ENCODE measurements at regions not wholly inside any gene's neighbourhood (a gene's known extent, or its start where the extent isn't known, plus 50 kb on each side); places are given as distances from the start of the nearest gene placed in this dataset.

DNA sequence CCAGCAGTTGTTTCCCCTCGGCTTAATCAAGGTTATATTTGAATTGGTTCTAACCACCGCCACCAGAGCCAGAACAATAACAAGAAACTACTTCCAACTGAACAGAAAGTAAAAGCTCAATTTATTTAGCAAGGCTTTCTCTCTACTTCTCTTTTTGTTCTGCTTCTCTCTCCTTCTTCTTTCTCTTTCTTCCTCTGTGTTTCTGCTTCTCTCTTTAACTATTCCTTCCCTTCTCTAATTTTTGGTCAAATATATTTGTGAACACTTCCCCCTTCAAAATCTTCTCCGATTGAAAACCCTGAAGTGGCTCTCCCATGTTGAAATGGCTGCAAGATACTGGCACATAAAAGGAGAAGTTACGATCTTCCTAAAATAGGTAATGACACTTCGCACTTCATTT lies 1195.9 kb upstream of the PRKX start:
- Histone ChIP-seq H3K27me3 (ENCODE audit: control insufficient read depth, insufficient read depth, low read length) (no peaks in the 10 kb centered on the region), H3K4me1 (ENCODE audit: control insufficient read depth, insufficient read depth, low read length) (no peaks in the 10 kb centered on the region), H3K9ac (ENCODE audit: low read length) (no peak overlapping the region), H3K36me3 (ENCODE audit: control insufficient read depth, insufficient read depth, low read length) (no peaks in the 10 kb centered on the region), H3K27ac (ENCODE audit: low read depth, low read length) (no peak overlapping the region), H3K4me3 (ENCODE audit: low read length) (no peak overlapping the region)

DNA sequence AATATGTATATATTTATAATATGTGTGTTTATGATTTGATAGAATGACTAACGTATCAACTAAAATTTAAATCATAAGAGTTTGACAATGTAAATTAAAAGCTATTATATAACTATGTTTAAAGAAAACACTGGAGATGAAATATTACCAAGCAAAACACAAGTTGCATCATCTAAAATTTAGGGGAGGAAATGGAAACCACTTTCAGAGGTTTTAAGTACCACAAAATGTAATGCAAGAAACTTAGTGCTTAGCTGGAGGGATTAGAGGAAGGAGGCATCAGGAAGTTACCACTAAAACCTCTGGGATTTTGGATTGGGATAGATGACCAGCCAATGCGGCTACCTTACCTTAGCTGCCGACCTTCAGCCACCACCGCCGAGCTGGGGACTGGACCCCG lies 1192.1 kb upstream of the PRKX start:
- Histone ChIP-seq H3K27me3 (ENCODE audit: control insufficient read depth, insufficient read depth, low read length) (no peaks in the 10 kb centered on the region), H3K4me3 (ENCODE audit: low read length) (no peak overlapping the region), H3K27ac (ENCODE audit: low read depth, low read length) (no peak overlapping the region), H3K4me1 (ENCODE audit: control insufficient read depth, insufficient read depth, low read length) (no peaks in the 10 kb centered on the region), H3K36me3 (ENCODE audit: control insufficient read depth, insufficient read depth, low read length) (no peaks in the 10 kb centered on the region), H3K9ac (ENCODE audit: low read length) (no peak overlapping the region)

DNA sequence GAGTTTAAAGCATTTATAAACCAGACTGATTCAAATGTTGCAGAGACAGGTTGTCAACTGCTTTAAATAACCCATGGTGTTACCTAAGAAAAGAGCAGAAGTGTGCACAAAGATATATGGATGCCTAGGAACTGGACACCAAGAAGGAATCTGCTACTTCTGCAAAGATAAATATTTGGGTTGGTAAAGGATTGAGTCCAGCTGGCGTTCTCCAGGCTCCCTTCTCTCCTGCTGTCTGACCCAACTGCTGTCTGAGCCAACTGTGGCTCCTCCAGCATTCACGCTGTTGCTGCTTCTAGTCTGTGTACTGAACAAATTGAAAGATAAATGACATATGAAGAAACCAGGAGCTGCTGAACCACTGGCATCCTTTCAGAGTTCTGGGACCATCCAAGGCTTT lies 1167.8 kb upstream of the PRKX start:
- no peaks in the 10 kb centered on the region for H3K27me3 ChIP-seq (ENCODE audit: control insufficient read depth, insufficient read depth, low read length)
- H3K27ac ChIP-seq (ENCODE audit: low read depth, low read length): no peak overlapping the region
- H3K4me3 ChIP-seq (ENCODE audit: low read length): no peak overlapping the region
- H3K4me1 ChIP-seq (ENCODE audit: control insufficient read depth, insufficient read depth, low read length): no peaks in the 10 kb centered on the region
- H3K36me3 ChIP-seq (ENCODE audit: control insufficient read depth, insufficient read depth, low read length): no peaks in the 10 kb centered on the region
- H3K9ac ChIP-seq (ENCODE audit: low read length): no peak overlapping the region

DNA sequence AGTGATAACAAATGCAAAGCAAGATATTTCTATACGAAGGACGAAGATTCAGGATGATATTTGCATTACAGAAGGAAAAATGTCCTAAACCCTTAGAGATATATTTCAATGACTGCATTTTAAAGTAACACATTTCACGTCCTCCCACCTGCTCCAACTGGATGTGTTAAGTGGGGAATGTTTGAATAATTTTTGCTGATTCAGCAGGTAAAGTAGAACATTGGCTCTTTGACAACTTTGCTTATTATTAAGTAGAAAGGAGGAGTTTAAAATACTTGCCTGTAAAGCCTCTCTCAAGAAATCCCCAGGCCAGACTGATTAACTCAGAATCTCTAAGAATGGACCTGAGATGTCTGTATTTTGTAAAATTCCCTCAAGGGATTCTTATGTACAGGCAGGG lies 1165.2 kb upstream of the PRKX start:
- no peaks in the 10 kb centered on the region for H3K4me1 ChIP-seq (ENCODE audit: control insufficient read depth, insufficient read depth, low read length)
- no peak overlapping the region for H3K9ac ChIP-seq (ENCODE audit: low read length)
- no peak overlapping the region for H3K27ac ChIP-seq (ENCODE audit: low read depth, low read length)
- no peaks in the 10 kb centered on the region for H3K36me3 ChIP-seq (ENCODE audit: control insufficient read depth, insufficient read depth, low read length)
- no peaks in the 10 kb centered on the region for H3K27me3 ChIP-seq (ENCODE audit: control insufficient read depth, insufficient read depth, low read length)
- H3K4me3 ChIP-seq (ENCODE audit: low read length): no peak overlapping the region

DNA sequence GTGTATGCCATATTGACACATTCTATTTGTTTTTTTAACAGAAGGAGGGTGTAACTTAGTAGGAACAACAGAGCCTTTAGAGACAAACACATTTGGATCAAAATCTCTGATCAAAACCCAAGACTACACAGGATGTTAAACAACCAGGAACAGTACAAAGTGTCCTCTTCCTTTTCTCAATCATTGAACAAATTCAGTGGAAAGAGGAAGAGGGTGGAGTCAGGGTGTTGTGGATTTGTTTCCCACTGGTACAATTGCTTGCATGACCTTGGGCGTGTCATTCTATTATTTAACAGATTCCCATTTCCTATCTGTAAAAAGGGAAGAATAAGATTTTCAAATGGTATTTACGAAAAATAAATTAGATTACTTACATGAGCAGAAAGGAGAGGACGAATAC lies 1162.8 kb upstream of the PRKX start:
- no peaks in the 10 kb centered on the region for H3K36me3 ChIP-seq (ENCODE audit: control insufficient read depth, insufficient read depth, low read length)
- no peak overlapping the region for H3K27ac ChIP-seq (ENCODE audit: low read depth, low read length)
- no peaks in the 10 kb centered on the region for H3K4me1 ChIP-seq (ENCODE audit: control insufficient read depth, insufficient read depth, low read length)
- H3K27me3 ChIP-seq (ENCODE audit: control insufficient read depth, insufficient read depth, low read length): no peaks in the 10 kb centered on the region
- no peak overlapping the region for H3K4me3 ChIP-seq (ENCODE audit: low read length)
- no peak overlapping the region for H3K9ac ChIP-seq (ENCODE audit: low read length)

DNA sequence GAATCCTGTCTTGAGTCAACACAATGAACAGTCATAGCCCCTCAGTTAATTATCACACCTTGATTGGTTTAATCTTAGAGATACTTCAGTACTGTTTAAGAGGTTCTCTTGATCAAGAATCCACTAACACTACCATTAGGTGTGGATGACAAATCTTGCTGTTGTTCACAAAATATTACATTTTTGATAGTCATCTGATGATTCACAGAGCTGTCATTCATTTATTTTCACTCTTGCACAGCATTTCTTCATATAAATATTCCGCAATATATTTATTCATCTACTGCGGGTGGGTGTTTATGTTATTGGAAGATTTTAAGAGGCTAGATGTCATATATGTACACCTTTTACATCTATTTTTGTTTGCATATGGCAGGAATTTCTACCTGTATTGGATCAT lies 1138.1 kb upstream of the PRKX start:
- Histone ChIP-seq H3K4me3 (ENCODE audit: low read length) (no peak overlapping the region), H3K36me3 (ENCODE audit: control insufficient read depth, insufficient read depth, low read length) (no peaks in the 10 kb centered on the region), H3K27me3 (ENCODE audit: control insufficient read depth, insufficient read depth, low read length) (no peaks in the 10 kb centered on the region), H3K4me1 (ENCODE audit: control insufficient read depth, insufficient read depth, low read length) (no peaks in the 10 kb centered on the region), H3K9ac (ENCODE audit: low read length) (no peak overlapping the region), H3K27ac (ENCODE audit: low read depth, low read length) (no peak overlapping the region)

DNA sequence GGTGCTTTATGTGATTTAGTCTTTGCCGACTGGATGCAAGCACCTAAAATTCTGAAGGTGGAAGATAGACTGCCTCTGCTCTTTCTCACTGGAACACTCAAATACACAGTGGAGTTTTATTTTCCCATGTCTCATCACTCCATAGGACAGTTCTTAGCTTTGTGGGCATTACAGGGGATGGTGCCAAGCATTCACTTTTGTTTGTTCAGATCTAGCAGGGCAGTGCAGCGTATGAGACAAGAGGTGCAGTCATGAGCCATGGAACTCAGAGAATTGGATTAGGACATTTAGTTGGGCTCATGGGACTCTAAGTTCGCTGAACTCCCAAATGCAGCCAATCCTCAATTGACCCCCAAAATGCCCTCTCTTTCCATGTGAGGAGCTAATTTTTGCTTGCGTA lies 1136.9 kb upstream of the PRKX start:
- no peaks in the 10 kb centered on the region for H3K36me3 ChIP-seq (ENCODE audit: control insufficient read depth, insufficient read depth, low read length)

DNA sequence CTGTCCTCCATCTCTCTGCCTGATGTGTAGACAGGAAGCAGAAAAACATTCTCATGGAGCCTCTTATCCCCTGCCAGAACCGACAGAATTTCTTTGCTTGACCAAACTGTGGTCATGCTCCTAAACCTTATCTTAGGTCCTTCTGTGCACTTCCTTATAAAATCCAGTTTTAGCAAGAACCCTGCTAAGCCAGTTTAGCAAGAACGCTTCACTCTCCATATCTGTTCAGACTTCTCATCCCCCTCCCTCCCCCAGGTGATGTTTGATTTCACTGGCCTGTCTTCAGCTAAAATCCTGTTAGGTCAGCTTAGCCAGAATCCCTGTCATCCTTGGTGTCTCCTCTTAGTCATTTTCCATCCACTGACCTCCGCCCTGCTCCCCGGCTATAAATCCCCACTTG lies 1130.9 kb upstream of the PRKX start:
- Histone ChIP-seq H3K27ac (ENCODE audit: low read depth, low read length) (no peak overlapping the region), H3K9ac (ENCODE audit: low read length) (no peak overlapping the region), H3K4me3 (ENCODE audit: low read length) (no peak overlapping the region), H3K4me1 (ENCODE audit: control insufficient read depth, insufficient read depth, low read length) (no peaks in the 10 kb centered on the region), H3K27me3 (ENCODE audit: control insufficient read depth, insufficient read depth, low read length) (no peaks in the 10 kb centered on the region), H3K36me3 (ENCODE audit: control insufficient read depth, insufficient read depth, low read length) (no peaks in the 10 kb centered on the region)

More for the DNA sequence above, 1136.9 kb upstream of the PRKX start:
- no peak overlapping the region for H3K4me3 ChIP-seq (ENCODE audit: low read length)
- H3K27me3 ChIP-seq (ENCODE audit: control insufficient read depth, insufficient read depth, low read length): no peaks in the 10 kb centered on the region
- H3K4me1 ChIP-seq (ENCODE audit: control insufficient read depth, insufficient read depth, low read length): no peaks in the 10 kb centered on the region
- H3K9ac ChIP-seq (ENCODE audit: low read length): no peak overlapping the region
- no peak overlapping the region for H3K27ac ChIP-seq (ENCODE audit: low read depth, low read length)

DNA sequence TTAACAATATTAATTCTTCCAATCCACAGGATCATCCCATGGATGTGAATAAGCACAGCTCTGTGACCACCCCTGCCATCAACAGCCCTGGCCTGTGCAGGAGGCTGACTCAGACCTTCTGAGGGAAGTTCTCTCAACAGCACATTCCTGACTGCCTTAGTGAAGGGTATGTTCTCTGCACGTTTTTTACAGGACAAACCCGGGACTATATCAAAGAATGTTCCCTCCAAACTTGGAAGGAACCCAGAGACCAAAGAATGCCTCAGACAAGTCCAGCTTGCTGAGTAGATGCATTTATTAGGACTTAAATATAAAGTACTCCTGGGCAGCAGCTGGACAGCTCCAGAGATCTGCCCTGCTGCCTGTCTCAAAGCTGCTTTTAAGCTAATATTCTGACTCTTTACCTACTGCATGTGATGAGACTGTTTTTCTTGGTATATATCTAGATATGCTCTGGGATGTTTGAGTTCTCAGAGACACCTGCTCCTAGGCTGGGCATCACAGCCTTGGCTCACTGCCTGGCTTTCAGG lies 1127.8 kb upstream of the PRKX start:
- H3K9ac ChIP-seq (ENCODE audit: low read length): no peak overlapping the region
- no peak overlapping the region for H3K4me3 ChIP-seq (ENCODE audit: low read length)
- H3K36me3 ChIP-seq (ENCODE audit: control insufficient read depth, insufficient read depth, low read length): no peaks in the 10 kb centered on the region
- H3K27me3 ChIP-seq (ENCODE audit: control insufficient read depth, insufficient read depth, low read length): no peaks in the 10 kb centered on the region
- H3K4me1 ChIP-seq (ENCODE audit: control insufficient read depth, insufficient read depth, low read length): no peaks in the 10 kb centered on the region
- no peak overlapping the region for H3K27ac ChIP-seq (ENCODE audit: low read depth, low read length)

DNA sequence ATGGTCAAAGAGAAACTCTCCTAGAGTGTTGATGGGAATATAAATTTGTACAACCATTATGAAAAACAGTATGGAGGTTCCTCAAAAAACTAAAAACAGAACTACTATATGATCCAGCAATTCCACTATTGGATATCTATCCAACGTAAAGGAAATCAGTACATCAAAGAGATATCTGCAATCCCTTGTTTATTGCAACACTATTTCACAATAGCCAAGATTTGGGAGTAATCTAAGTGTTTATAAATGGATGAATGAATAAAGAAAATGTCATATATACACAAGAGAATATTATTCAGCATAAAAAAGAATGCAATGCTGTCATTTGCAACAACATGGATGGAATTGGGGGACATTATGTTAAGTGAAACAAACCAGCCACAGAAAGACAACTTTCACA lies 1118.1 kb upstream of the PRKX start:
- Histone ChIP-seq H3K9ac (ENCODE audit: low read length) (no peak overlapping the region), H3K36me3 (ENCODE audit: control insufficient read depth, insufficient read depth, low read length) (no peaks in the 10 kb centered on the region), H3K27me3 (ENCODE audit: control insufficient read depth, insufficient read depth, low read length) (no peaks in the 10 kb centered on the region), H3K27ac (ENCODE audit: low read depth, low read length) (no peak overlapping the region), H3K4me3 (ENCODE audit: low read length) (no peak overlapping the region), H3K4me1 (ENCODE audit: control insufficient read depth, insufficient read depth, low read length) (no peaks in the 10 kb centered on the region)

DNA sequence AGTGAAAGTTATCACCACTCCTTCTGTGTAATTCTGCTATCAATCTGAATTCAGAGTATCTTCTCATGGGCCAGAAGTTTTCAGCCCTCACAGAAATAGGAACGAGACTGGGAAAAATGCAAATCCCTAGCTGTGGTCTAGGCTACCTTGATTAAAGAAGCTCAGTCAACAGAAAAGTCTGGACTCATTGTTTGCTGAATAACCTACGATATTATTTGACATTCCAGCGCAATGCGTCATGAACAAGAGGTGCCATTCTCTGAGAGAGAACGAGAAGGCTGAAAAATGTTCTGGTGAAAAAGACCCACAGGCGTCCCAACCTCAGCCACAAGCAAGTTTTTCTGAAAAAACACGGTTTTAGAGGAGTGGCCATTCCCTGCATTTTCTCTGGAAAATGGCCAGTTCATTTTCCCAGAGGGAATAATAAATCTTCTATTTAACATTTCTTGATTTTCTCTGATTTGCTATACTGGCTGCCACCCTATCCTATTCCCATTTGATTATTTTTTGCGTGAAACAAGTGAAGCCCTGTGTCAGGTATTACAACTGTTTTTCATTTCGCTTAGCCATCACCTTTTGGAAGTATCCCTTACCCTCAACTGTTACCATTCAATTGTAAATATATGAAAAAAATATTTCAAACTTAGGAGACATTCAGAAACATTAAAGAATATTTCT lies 1117.6 kb upstream of the PRKX start:
- Histone ChIP-seq H3K27me3 (ENCODE audit: control insufficient read depth, insufficient read depth, low read length) (no peaks in the 10 kb centered on the region), H3K9ac (ENCODE audit: low read length) (no peak overlapping the region), H3K36me3 (ENCODE audit: control insufficient read depth, insufficient read depth, low read length) (no peaks in the 10 kb centered on the region), H3K4me3 (ENCODE audit: low read length) (no peak overlapping the region), H3K27ac (ENCODE audit: low read depth, low read length) (no peak overlapping the region), H3K4me1 (ENCODE audit: control insufficient read depth, insufficient read depth, low read length) (no peaks in the 10 kb centered on the region)

DNA sequence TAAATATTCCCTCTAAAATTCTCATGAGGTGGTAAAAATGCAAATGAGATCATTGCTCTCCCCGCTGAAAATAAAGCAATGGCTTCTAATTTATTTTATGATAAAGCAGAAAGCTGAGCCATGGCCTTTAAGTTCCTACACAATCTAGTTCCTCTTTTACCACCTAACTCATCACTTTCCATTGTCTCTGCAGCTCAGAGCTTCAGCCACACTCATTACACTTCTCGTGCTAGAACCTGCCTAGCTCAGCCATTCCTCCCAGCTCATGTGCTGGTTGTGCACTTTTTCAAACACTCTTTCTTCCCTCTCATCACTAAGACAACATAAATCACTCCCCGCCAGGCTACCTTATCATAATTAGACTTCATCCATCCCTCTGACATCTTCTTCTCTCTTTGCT lies 1112.1 kb upstream of the PRKX start:
- Histone ChIP-seq H3K27me3 (ENCODE audit: control insufficient read depth, insufficient read depth, low read length) (no peaks in the 10 kb centered on the region), H3K4me3 (ENCODE audit: low read length) (no peak overlapping the region), H3K9ac (ENCODE audit: low read length) (no peak overlapping the region), H3K27ac (ENCODE audit: low read depth, low read length) (no peak overlapping the region), H3K4me1 (ENCODE audit: control insufficient read depth, insufficient read depth, low read length) (no peaks in the 10 kb centered on the region), H3K36me3 (ENCODE audit: control insufficient read depth, insufficient read depth, low read length) (no peaks in the 10 kb centered on the region)

DNA sequence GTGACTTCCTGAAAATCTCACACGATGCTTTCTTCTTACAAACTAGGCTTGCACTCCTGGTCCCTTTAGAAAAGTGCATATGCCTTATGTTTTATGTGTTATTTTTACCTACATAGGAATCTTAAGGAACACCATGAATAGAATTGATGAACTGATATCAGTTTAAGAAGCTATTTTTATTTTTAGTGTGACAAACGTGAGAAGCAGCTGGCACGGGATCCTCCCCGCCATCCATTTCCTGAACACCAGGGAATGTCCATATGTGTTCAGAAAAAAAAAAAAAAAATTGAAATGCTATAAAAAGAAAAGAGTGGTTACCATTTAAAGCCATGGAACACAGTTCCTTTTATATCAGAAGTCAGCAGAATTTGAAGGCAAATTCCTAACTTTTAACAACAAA lies 1096.1 kb upstream of the PRKX start:
- Histone ChIP-seq H3K27me3 (ENCODE audit: control insufficient read depth, insufficient read depth, low read length) (no peaks in the 10 kb centered on the region), H3K4me1 (ENCODE audit: control insufficient read depth, insufficient read depth, low read length) (no peaks in the 10 kb centered on the region), H3K27ac (ENCODE audit: low read depth, low read length) (no peak overlapping the region), H3K36me3 (ENCODE audit: control insufficient read depth, insufficient read depth, low read length) (no peaks in the 10 kb centered on the region), H3K4me3 (ENCODE audit: low read length) (no peak overlapping the region), H3K9ac (ENCODE audit: low read length) (no peak overlapping the region)
